GM18505 (cell line): ENCODE measurements at regions not wholly inside any gene's neighbourhood (a gene's known extent, or its start where the extent isn't known, plus 50 kb on each side); places are given as distances from the start of the nearest gene placed in this dataset.

Experiments
- ATAC-seq: cut with Tn5 transposase; IDR thresholded peaks from one replicate; pipeline ENCODE4 v1.9.1; 2021; ENCODE audit not compliant: unreplicated experiment
- POLR2A ChIP-seq: IDR thresholded peaks from 4 replicates; pipeline ENCODE4 v1.6.1; 2011; ENCODE audit warnings: borderline replicate concordance; ENCODE audit not compliant: insufficient read depth, insufficient read length; ENCODE audit errors: extremely low read depth

DNA sequence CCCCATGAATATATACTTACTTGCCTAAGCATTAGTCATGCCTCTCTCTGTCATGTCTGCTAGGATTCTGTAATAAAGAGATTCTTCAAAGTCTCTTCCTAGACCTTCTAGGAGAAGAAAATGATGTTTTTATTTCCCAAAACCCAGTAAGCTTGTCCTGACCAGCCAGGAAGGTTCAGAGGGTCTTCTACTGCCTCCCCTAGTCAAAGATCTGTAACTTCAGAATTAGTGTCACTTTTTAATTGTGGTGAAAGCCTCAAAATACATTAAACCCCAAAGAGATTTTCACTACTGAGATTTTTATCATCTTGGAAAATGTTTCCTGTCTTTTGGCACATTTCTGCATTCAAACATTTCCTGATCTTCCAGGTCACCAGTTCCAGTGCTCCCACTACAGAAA lies 232.9 kb upstream of the STK17B start:
- no peak for TF ChIP-seq POLR2A
- ATAC-seq, result no peak

DNA sequence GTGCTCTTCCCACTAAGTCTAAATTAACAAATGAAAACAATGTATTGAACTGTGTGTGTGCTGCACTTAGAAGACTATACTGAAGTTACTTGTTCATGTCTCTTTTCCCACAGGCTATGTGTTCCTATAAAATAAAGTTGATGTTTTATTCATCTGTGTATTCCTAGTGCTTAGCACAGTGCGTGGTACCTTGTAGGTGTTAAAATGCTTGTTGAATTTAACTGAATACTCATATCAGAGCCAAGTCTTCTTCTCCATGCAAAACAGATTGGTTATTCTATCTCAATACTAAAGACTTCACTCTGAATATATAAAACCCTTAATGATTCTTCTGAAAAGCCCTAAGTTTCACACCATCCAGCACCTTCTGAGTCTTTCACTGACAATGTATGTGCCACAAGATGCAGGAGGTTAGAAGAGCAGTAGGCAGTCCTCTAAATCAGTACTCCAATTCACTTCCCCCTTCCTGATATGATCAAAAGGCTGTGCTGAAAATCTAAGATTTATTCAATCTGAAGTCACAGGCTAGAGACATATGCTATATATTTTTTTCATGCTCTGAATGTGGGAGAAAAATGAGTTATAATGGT lies 231.7 kb upstream of the CCDC150 start:
- ATAC-seq, result no peak
- no peak for TF ChIP-seq POLR2A

DNA sequence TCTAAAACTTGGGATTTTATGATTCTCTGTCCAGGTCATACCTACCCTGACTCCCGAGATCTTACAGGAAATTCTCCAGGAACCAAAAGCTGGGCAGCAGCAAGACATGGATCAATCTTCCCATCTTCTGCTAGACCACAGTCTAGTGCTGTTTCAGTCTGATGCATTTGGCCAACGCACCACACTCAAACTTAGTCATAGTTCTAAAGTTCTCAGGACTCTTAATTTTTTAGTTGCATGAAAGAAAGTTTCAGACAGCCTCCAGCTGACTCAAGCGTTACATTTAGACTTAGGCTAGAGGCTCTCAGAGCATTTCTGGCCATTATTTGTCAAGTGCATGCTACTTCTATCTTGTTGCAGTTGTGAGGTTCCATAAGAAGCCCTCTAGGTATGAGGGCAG lies 230.1 kb upstream of the CCDC150 start:
- TF ChIP-seq POLR2A, result no peak
- peak; percentile 41 for ATAC-seq

- no peak for ATAC-seq
- no peak for TF ChIP-seq POLR2A
Observed at GRCh38 chr2:196410008-196410407, 229.5 kb upstream of the CCDC150 start.

GRCh38 chr2:196413821-196414274 lies 225.7 kb upstream of the CCDC150 start:
- no peak for TF ChIP-seq POLR2A
- ATAC-seq, result peak; percentile 83

DNA sequence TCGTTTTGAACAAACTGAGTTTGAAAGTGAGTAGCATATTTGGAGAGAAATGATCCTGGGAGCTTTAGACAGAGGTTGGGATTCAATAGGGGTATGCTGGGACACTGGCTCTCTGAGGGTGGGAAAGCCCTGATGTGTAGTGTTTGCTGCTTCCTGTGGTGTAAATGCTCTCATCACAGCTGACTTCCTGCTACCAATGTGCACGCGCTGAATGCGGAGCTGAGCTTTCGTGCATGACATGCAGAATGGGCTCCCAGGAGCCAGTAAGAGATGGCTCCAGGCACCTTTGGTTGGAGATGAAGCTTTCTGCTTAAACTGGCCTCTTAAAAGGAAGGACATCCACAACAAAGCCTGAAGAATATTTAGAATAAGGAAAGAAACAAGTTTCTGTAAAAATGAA lies 224.1 kb upstream of the CCDC150 start:
- no peak for ATAC-seq
- TF ChIP-seq POLR2A, result no peak

DNA sequence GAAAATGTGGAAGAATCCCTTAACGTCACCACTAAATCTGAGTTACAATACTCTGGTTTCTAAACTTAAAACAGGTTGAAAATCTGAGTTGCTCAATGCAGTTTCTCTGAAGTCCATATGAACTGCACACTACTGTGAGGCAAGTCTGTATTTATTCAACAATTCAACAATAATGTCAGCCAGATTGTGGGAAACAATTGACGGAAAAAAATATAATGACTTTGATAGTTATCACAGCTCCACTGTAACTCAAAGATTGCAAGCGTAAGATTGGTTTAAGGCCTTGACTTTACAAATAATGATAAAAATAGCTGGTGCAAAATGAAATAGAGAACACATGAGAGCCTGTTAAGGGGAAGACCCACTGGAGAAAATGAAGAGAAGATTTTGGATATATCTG lies 219.4 kb upstream of the CCDC150 start:
- no peak for TF ChIP-seq POLR2A
- ATAC-seq, result no peak

DNA sequence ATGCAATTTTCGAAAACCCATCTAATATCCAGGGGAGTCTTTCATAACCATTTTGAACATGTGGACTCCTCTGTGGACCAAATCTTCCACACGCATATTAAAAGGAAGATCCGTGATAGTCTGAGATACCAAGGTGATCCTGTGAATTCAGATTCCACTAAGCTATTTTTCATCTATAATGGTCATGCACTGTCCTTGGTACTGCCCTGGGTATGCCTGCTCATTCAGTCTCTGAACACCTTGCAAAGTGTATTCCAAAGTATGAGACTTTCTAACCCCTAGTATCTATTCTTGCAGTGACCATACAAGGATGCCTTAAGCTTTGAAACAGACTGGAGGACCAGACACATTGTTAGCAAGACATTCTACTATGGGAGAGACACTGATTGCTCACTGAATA lies 217.6 kb upstream of the CCDC150 start:
- ATAC-seq, result no peak
- no peak for TF ChIP-seq POLR2A

- no peak for ATAC-seq
- no peak for TF ChIP-seq POLR2A
Observed at GRCh38 chr2:196422361-196422760, 217.2 kb upstream of the CCDC150 start.

- no peak for ATAC-seq
- TF ChIP-seq POLR2A, result no peak
Observed at GRCh38 chr2:196426122-196426521, 213.4 kb upstream of the CCDC150 start.

DNA sequence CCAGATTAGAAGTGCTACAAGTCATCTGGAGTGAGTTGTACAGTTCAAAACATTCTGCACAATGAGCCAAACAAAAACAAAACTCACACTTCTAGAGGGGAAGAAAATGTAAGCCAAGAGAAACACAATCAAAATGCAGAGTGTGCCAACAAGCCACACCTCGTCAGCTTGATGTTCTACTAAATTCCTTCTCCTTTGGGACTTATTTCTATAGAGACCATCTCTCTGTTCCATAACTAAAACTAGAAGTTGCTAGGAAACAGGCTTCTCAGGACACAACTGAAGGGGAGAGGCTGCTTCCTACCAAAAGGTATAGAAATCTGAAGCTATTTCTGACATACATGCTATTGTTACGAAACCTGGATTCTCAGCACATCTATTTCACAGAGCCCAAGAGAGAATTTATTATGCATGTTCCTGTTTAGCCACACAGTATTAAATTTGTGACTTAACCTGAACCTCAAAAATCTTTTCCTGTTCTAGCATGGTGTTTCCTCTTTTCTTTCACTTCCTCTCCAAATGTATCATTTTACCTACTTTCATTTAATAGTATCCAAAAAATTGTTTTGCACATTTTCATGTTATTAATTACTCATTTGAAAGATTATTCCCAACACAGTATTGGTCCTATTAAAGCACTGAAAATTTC lies 211.4 kb upstream of the CCDC150 start:
- no peak for TF ChIP-seq POLR2A
- ATAC-seq, result no peak

GRCh38 chr2:196431076-196431475 lies 208.4 kb upstream of the CCDC150 start:
- TF ChIP-seq POLR2A, result no peak
- no peak for ATAC-seq

- ATAC-seq, result no peak
- TF ChIP-seq POLR2A, result no peak
Observed at GRCh38 chr2:196431957-196432356, 207.6 kb upstream of the CCDC150 start.

- no peak for TF ChIP-seq POLR2A
- ATAC-seq, result no peak
Observed at GRCh38 chr2:196433116-196433515, 206.4 kb upstream of the CCDC150 start.

- no peak for TF ChIP-seq POLR2A
- no peak for ATAC-seq
Observed at GRCh38 chr2:196434217-196434616, 205.3 kb upstream of the CCDC150 start.

- no peak for ATAC-seq
- no peak for TF ChIP-seq POLR2A
Observed at GRCh38 chr2:196435189-196435588, 204.3 kb upstream of the CCDC150 start.

GRCh38 chr2:196437626-196438025 lies 201.9 kb upstream of the CCDC150 start:
- ATAC-seq, result no peak

More at GRCh38 chr2:196437626-196438025, 201.9 kb upstream of the CCDC150 start:
- no peak for TF ChIP-seq POLR2A
